HG03432 (cell line): ENCODE measurements at regions not wholly inside any gene's neighbourhood (a gene's known extent, or its start where the extent isn't known, plus 50 kb on each side); places are given as distances from the start of the nearest gene placed in this dataset.

Source experiments
- ATAC-seq: cut with Tn5 transposase; IDR thresholded peaks from one replicate; pipeline ENCODE4 v1.9.1; 2021; ENCODE audit warnings: mild to moderate bottlenecking, moderate library complexity; ENCODE audit not compliant: unreplicated experiment

GRCh38 chr1:217004776-217005436 lies 281.7 kb upstream of the ESRRG start:
- ATAC-seq, result peak; percentile 84

GRCh38 chr1:217003355-217003754 lies 280.1 kb upstream of the ESRRG start:
- no peak for ATAC-seq

- no peak for ATAC-seq
Observed at GRCh38 chr1:216997831-216998230, 274.6 kb upstream of the ESRRG start.

- no peak for ATAC-seq
Observed at GRCh38 chr1:216997069-216997468, 273.8 kb upstream of the ESRRG start.

- no peak for ATAC-seq
Observed at GRCh38 chr1:216984536-216984935, 261.3 kb upstream of the ESRRG start.

- ATAC-seq, result no peak
Observed at GRCh38 chr1:216983823-216984222, 260.6 kb upstream of the ESRRG start.

- no peak for ATAC-seq
Observed at GRCh38 chr1:216961516-216961915, 238.3 kb upstream of the ESRRG start.

- ATAC-seq, result no peak
Observed at GRCh38 chr1:216960716-216961115, 237.5 kb upstream of the ESRRG start.

GRCh38 chr1:216958569-216958968 lies 235.3 kb upstream of the ESRRG start:
- ATAC-seq, result no peak

GRCh38 chr1:216953495-216953894 lies 230.3 kb upstream of the ESRRG start:
- ATAC-seq, result no peak

GRCh38 chr1:216952864-216953263 lies 229.6 kb upstream of the ESRRG start:
- no peak for ATAC-seq

- ATAC-seq, result no peak
Observed at GRCh38 chr1:216945538-216946080, 222.4 kb upstream of the ESRRG start.

GRCh38 chr1:216944864-216945510 lies 221.8 kb upstream of the ESRRG start:
- ATAC-seq, result no peak

- no peak for ATAC-seq
Observed at GRCh38 chr1:216937491-216937890, 214.3 kb upstream of the ESRRG start.

GRCh38 chr1:216936779-216937178 lies 213.6 kb upstream of the ESRRG start:
- no peak for ATAC-seq

- no peak for ATAC-seq
Observed at GRCh38 chr1:216935901-216936300, 212.7 kb upstream of the ESRRG start.

- no peak for ATAC-seq
Observed at GRCh38 chr1:216932424-216932823, 209.2 kb upstream of the ESRRG start.

GRCh38 chr1:216929870-216930582 lies 206.8 kb upstream of the ESRRG start:
- ATAC-seq, result no peak

GRCh38 chr1:216927633-216928032 lies 204.4 kb upstream of the ESRRG start:
- no peak for ATAC-seq

- no peak for ATAC-seq
Observed at GRCh38 chr1:216926720-216927510, 203.7 kb upstream of the ESRRG start.
